Tibial artery (tissue), 4 donors: ENCODE measurements at regions not wholly inside any gene's neighbourhood (a gene's known extent, or its start where the extent isn't known, plus 50 kb on each side); places are given as distances from the start of the nearest gene placed in this dataset.
"Not testable (repeated sequence)": the region's sequence is repeated elsewhere in the genome, so short reads cannot be mapped to it uniquely, and the experiment has no call there.

Experiments used
- DNase-seq, 2 donors: peaks; one replicate each; pipeline ENCODE4 v3.0.0-alpha.2; 2019
- H3K27ac ChIP-seq, 2 donors: fragments of 200-600 bp; sonication (generic) in 1 of 2; 1 replicate in 1 of 2; 2 replicates in 1 of 2; pipeline ENCODE4 v1.5.1; 2018 to 2019; ENCODE audit warnings: mild to moderate bottlenecking in 1 of 2
- H3K27me3 ChIP-seq, 2 donors: fragments of 200-600 bp; sonication (generic) in 1 of 2; one replicate each; pipeline versions ENCODE4 v1.5.1 to v1.6.0; 2016 to 2019
- H3K36me3 ChIP-seq, 3 donors: fragments of 200-600 bp; sonication (generic) in 2 of 3; one replicate each; pipeline ENCODE4 v1.5.1; 2016 to 2019; ENCODE audit warnings: mild to moderate bottlenecking in 2 of 3
- H3K4me1 ChIP-seq, 4 donors: fragments of 200-600 bp; sonication (generic) in 2 of 4; 1 replicate in 3 of 4; 2 replicates in 1 of 4; pipeline ENCODE4 v1.5.1; 2016 to 2019
- H3K4me3 ChIP-seq, 2 donors: fragments of 200-600 bp; sonication (generic) in 1 of 2; 1 replicate in 1 of 2; 2 replicates in 1 of 2; pipeline ENCODE4 v1.5.1; 2018 to 2019; ENCODE audit warnings: mild to moderate bottlenecking in 2 of 2
- H3K9me3 ChIP-seq, 3 donors: fragments of 200-600 bp; sonication (generic) in 1 of 3; one replicate each; pipeline ENCODE4 v1.5.1; 2016 to 2019
- CTCF ChIP-seq, 2 experiments: fragments of 200-600 bp in 1 of 2; fragments of 450-650 bp in 1 of 2; IDR thresholded peaks; one replicate each; pipeline ENCODE4 v1.5.1; 2017 to 2019; ENCODE audit warnings: antibody characterized with exemption in 2 of 2, mild to moderate bottlenecking in 1 of 2, moderate library complexity in 1 of 2
- intact Hi-C: fragments of 100-400 bp; cut with DNase I; formaldehyde crosslinking; loops from one replicate; pipeline ENCODE4 v1.15.0; 2023; ENCODE audit warnings: low total_unique reads

GRCh38 chr7:136105191-136105590 is 128.0 kb upstream of the MTPN start:
- Histone ChIP-seq H3K9me3 (peaks cover 0 to 3% (median 0%) of the 10 kb centered on the region in 3 donors), H3K27me3 (no peaks in the 10 kb centered on the region), H3K36me3 (no peaks in the 10 kb centered on the region), H3K27ac (no peak overlapping the region), H3K4me1 (no peaks in the 10 kb centered on the region), H3K4me3 (no peak overlapping the region)
- TF ChIP-seq CTCF (IDR thresholded peaks at IDR 0.05), result no peak
- intact Hi-C loops, result no loop called here
- DNase-seq, result no peak

GRCh38 chr7:136104269-136104603 is 127.1 kb upstream of the MTPN start:
- TF ChIP-seq CTCF (IDR thresholded peaks at IDR 0.05), result no peak
- no peak for DNase-seq
- no peaks in the 10 kb centered on the region for H3K4me1 ChIP-seq
- no peak overlapping the region for H3K27ac ChIP-seq
- no peaks in the 10 kb centered on the region for H3K36me3 ChIP-seq
- peaks cover 0 to 2% (median 0%) of the 10 kb centered on the region in 3 donors for H3K9me3 ChIP-seq
- no peak overlapping the region for H3K4me3 ChIP-seq
- intact Hi-C loops, result no loop called here
- H3K27me3 ChIP-seq, result no peaks in the 10 kb centered on the region

- Histone ChIP-seq H3K36me3 (no peaks in the 10 kb centered on the region), H3K27ac (no peak overlapping the region)
- DNase-seq, result no peak
Observed at GRCh38 chr7:136103545-136104268, 126.5 kb upstream of the MTPN start.

GRCh38 chr7:136102881-136103280 is 125.7 kb upstream of the MTPN start:
- no peaks in the 10 kb centered on the region for H3K27me3 ChIP-seq
- DNase-seq, result no peak
- H3K4me1 ChIP-seq, result no peaks in the 10 kb centered on the region
- no peak overlapping the region for H3K4me3 ChIP-seq
- intact Hi-C loops, result no loop called here
- H3K27ac ChIP-seq, result no peak overlapping the region
- peaks cover 0 to 3% (median 0%) of the 10 kb centered on the region in 3 donors for H3K9me3 ChIP-seq
- H3K36me3 ChIP-seq, result no peaks in the 10 kb centered on the region
- no peak for TF ChIP-seq CTCF (IDR thresholded peaks at IDR 0.05)

More at GRCh38 chr7:136103545-136104268, 126.5 kb upstream of the MTPN start:
- H3K4me3 ChIP-seq, result no peak overlapping the region
- no peaks in the 10 kb centered on the region for H3K27me3 ChIP-seq
- intact Hi-C loops, result no loop called here
- H3K4me1 ChIP-seq, result no peaks in the 10 kb centered on the region
- peaks cover 0 to 3% (median 0%) of the 10 kb centered on the region in 3 donors for H3K9me3 ChIP-seq
- TF ChIP-seq CTCF (IDR thresholded peaks at IDR 0.05), result no peak

- H3K9me3 ChIP-seq, H3K36me3 ChIP-seq, intact Hi-C loops, H3K4me3 ChIP-seq, DNase-seq, H3K27ac ChIP-seq, H3K27me3 ChIP-seq, H3K4me1 ChIP-seq: not testable (repeated sequence)
Observed at GRCh38 chr7:136092714-136093113, 115.6 kb upstream of the MTPN start.

GRCh38 chr7:136087881-136088280 is 110.7 kb upstream of the MTPN start:
- intact Hi-C loops, result no loop called here
- H3K36me3 ChIP-seq, result no peaks in the 10 kb centered on the region
- H3K4me3 ChIP-seq, result no peak overlapping the region
- no peak for DNase-seq
- H3K9me3 ChIP-seq, result no peaks in the 10 kb centered on the region
- no peaks in the 10 kb centered on the region for H3K4me1 ChIP-seq
- no peak for TF ChIP-seq CTCF (IDR thresholded peaks at IDR 0.05)
- no peak overlapping the region for H3K27ac ChIP-seq
- H3K27me3 ChIP-seq, result no peaks in the 10 kb centered on the region
